ENCODE measurements at regions not wholly inside any gene's neighbourhood (a gene's known extent, or its start where the extent isn't known, plus 50 kb on each side); places are given as distances from the start of the nearest gene placed in this dataset.

GRCh38 chr9:7980691-7981289, 181.2 kb upstream of the DMAC1 start:
- no peak for DNase-seq

- no peak for DNase-seq
These were observed 180.5 kb upstream of the DMAC1 start for GRCh38 chr9:7980041-7980440.

- DNase-seq, result no peak
These were observed 180.0 kb upstream of the DMAC1 start for GRCh38 chr9:7979611-7980010.

GRCh38 chr9:7977586-7977985, 178.0 kb upstream of the DMAC1 start:
- no peak for DNase-seq

- DNase-seq, result no peak
These were observed 177.3 kb upstream of the DMAC1 start for GRCh38 chr9:7976856-7977255.

- peak; percentile 29 for DNase-seq
These were observed 176.7 kb upstream of the DMAC1 start for GRCh38 chr9:7976167-7976755.

GRCh38 chr9:7975336-7975735, 175.8 kb upstream of the DMAC1 start:
- no peak for DNase-seq

GRCh38 chr9:7974335-7974960, 174.9 kb upstream of the DMAC1 start:
- no peak for DNase-seq

- DNase-seq, result no peak
These were observed 173.5 kb upstream of the DMAC1 start for GRCh38 chr9:7973123-7973522.

- DNase-seq, result no peak
These were observed 171.2 kb upstream of the DMAC1 start for GRCh38 chr9:7970681-7971330.

- no peak for DNase-seq
These were observed 169.1 kb upstream of the DMAC1 start for GRCh38 chr9:7968687-7969086.

GRCh38 chr9:7967851-7968250, 168.3 kb upstream of the DMAC1 start:
- DNase-seq, result no peak

GRCh38 chr9:7967093-7967827, 167.7 kb upstream of the DMAC1 start:
- no peak for DNase-seq

GRCh38 chr9:7965063-7965462, 165.5 kb upstream of the DMAC1 start:
- no peak for DNase-seq

- DNase-seq, result no peak
These were observed 163.4 kb upstream of the DMAC1 start for GRCh38 chr9:7963026-7963425.

GRCh38 chr9:7961076-7961475, 161.5 kb upstream of the DMAC1 start:
- no peak for DNase-seq

GRCh38 chr9:7960320-7961050, 160.9 kb upstream of the DMAC1 start:
- no peak for DNase-seq

GRCh38 chr9:7957803-7958202, 158.2 kb upstream of the DMAC1 start:
- DNase-seq, result no peak

- DNase-seq, result no peak
These were observed 148.0 kb upstream of the DMAC1 start for GRCh38 chr9:7947577-7947976.

GRCh38 chr9:7946458-7946857, 146.9 kb upstream of the DMAC1 start:
- no peak for DNase-seq

GRCh38 chr9:7944572-7944971, 145.0 kb upstream of the DMAC1 start:
- no peak for DNase-seq

- no peak for DNase-seq
These were observed 138.3 kb upstream of the DMAC1 start for GRCh38 chr9:7937761-7938491.
